NCI-H1417 (cell line): ENCODE measurements at regions not wholly inside any gene's neighbourhood (a gene's known extent, or its start where the extent isn't known, plus 50 kb on each side); places are given as distances from the start of the nearest gene placed in this dataset.
A peak's percentile ranks its signal among the peaks of the same experiment; 100 is the strongest.
"Not testable (repeated sequence)": the region's sequence is repeated elsewhere in the genome, so short reads cannot be mapped to it uniquely, and the experiment has no call there.

ENCODE experiments used
- DNase-seq, 3 experiments: peaks; one replicate each; lab custom pipeline; 2025; lab: John Stamatoyannopoulos, UW

- DNase-seq = no peak
Observed at GRCh38 chr4:28788929-28789490, 1928.4 kb downstream of the STIM2 start.

- no peak for DNase-seq
Observed at GRCh38 chr4:28792917-28793597, 1927.1 kb upstream of the PCDH7 start.

GRCh38 chr4:28799696-28800095 lies 1920.5 kb upstream of the PCDH7 start:
- no peak for DNase-seq

- no peak for DNase-seq
Observed at GRCh38 chr4:28811025-28811424, 1909.1 kb upstream of the PCDH7 start.

- DNase-seq = no peak
Observed at GRCh38 chr4:28822163-28822562, 1898.0 kb upstream of the PCDH7 start.

GRCh38 chr4:28827866-28828265 lies 1892.3 kb upstream of the PCDH7 start:
- DNase-seq = no peak

GRCh38 chr4:28831867-28832266 lies 1888.3 kb upstream of the PCDH7 start:
- no peak for DNase-seq

- peak in 1 of 3 experiments; percentile 19 for DNase-seq
Observed at GRCh38 chr4:28832444-28832843, 1887.7 kb upstream of the PCDH7 start.

- DNase-seq = no peak
Observed at GRCh38 chr4:28834120-28834519, 1886.0 kb upstream of the PCDH7 start.

- DNase-seq = no peak
Observed at GRCh38 chr4:28835501-28835900, 1884.7 kb upstream of the PCDH7 start.

- DNase-seq = peak in 1 of 3 experiments; percentile 35
Observed at GRCh38 chr4:28842271-28842670, 1877.9 kb upstream of the PCDH7 start.

- DNase-seq = no peak
Observed at GRCh38 chr4:28845158-28845557, 1875.0 kb upstream of the PCDH7 start.

- not testable (repeated sequence) for DNase-seq
Observed at GRCh38 chr4:28857028-28857427, 1863.1 kb upstream of the PCDH7 start.

GRCh38 chr4:28868841-28869240 lies 1851.3 kb upstream of the PCDH7 start:
- DNase-seq = no peak

- DNase-seq = no peak
Observed at GRCh38 chr4:28879178-28879577, 1841.0 kb upstream of the PCDH7 start.

GRCh38 chr4:28879900-28880299 lies 1840.3 kb upstream of the PCDH7 start:
- no peak for DNase-seq

- DNase-seq = no peak
Observed at GRCh38 chr4:28883211-28883610, 1837.0 kb upstream of the PCDH7 start.

- no peak for DNase-seq
Observed at GRCh38 chr4:28886934-28887333, 1833.2 kb upstream of the PCDH7 start.

GRCh38 chr4:28890949-28891775 lies 1829.0 kb upstream of the PCDH7 start:
- no peak for DNase-seq

- DNase-seq = peak in 1 of 3 experiments; percentile 3
Observed at GRCh38 chr4:28913466-28913865, 1806.7 kb upstream of the PCDH7 start.

- no peak for DNase-seq
Observed at GRCh38 chr4:28916585-28916984, 1803.6 kb upstream of the PCDH7 start.

- DNase-seq = peak in 1 of 3 experiments; percentile 2
Observed at GRCh38 chr4:28918871-28919270, 1801.3 kb upstream of the PCDH7 start.

- DNase-seq = no peak
Observed at GRCh38 chr4:28921886-28922285, 1798.3 kb upstream of the PCDH7 start.
